ENCODE measurements at regions not wholly inside any gene's neighbourhood (a gene's known extent, or its start where the extent isn't known, plus 50 kb on each side); places are given as distances from the start of the nearest gene placed in this dataset.

DNA sequence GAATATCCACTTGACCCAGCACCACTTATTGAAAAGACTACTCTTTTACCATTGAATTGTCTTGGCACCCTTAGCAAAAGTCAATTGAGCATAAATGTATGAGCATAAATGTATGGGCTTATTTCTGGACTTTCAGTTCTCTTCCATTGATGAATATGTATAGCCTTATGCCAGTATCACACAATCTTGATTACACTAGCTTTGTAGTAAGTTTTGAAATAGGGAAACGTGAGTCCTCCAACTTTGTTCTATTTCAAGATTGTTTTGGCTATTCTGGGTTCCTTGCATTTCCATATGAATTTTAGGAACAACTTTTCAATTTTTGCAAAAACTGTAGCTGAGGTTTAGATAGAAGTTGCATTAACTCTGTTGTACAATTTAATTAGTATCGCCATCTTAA, 601.0 kb downstream of the TLE1 start:
- H3K9me3 ChIP-seq (replicated peaks; ENCODE audit: control insufficient read depth, low read depth, low read length): no peaks in the 10 kb centered on the region
- no peaks in the 10 kb centered on the region for H3K4me1 ChIP-seq (ENCODE audit: control insufficient read depth, insufficient read depth, low read length)
- no peaks in the 10 kb centered on the region for H3K27me3 ChIP-seq (ENCODE audit: control insufficient read depth, insufficient read depth, low read length)
- no peak for DNase-seq
- WGBS (ENCODE audit: insufficient coverage): no CpG with 5 or more reads among the region's 2 CpGs
- no peak overlapping the region for H3K4me3 ChIP-seq (ENCODE audit: low read length)
- H3K27ac ChIP-seq (ENCODE audit: low read length): no peak overlapping the region
- no peaks in the 10 kb centered on the region for H3K36me3 ChIP-seq (ENCODE audit: control insufficient read depth, insufficient read depth, low read length)

DNA sequence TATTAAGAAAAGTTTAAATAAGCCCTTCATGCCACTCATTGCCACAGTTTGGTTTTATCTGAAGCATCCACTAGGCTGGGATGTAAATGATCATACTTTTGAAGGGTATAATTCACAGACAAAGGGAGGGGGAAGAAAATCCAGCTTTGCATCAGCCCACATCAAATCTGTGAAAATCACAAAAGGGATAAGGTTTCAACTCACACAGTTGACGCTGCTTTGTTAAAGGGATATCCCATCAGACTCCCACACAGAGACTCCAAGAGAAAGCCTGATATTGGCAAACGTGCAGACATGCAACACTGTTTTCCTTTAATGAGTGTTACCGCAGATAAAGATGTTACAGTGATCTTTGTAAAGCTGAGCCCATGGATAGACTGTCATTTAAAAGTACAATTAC, 602.9 kb downstream of the TLE1 start:
- H3K4me1 ChIP-seq (ENCODE audit: control insufficient read depth, insufficient read depth, low read length): no peaks in the 10 kb centered on the region
- H3K36me3 ChIP-seq (ENCODE audit: control insufficient read depth, insufficient read depth, low read length): no peaks in the 10 kb centered on the region
- H3K27ac ChIP-seq (ENCODE audit: low read length): no peak overlapping the region
- DNase-seq: no peak
- H3K27me3 ChIP-seq (ENCODE audit: control insufficient read depth, insufficient read depth, low read length): no peaks in the 10 kb centered on the region
- H3K9me3 ChIP-seq (replicated peaks; ENCODE audit: control insufficient read depth, low read depth, low read length): no peaks in the 10 kb centered on the region
- no CpG with 5 or more reads among the region's 3 CpGs for WGBS (ENCODE audit: insufficient coverage)
- H3K4me3 ChIP-seq (ENCODE audit: low read length): no peak overlapping the region

DNA sequence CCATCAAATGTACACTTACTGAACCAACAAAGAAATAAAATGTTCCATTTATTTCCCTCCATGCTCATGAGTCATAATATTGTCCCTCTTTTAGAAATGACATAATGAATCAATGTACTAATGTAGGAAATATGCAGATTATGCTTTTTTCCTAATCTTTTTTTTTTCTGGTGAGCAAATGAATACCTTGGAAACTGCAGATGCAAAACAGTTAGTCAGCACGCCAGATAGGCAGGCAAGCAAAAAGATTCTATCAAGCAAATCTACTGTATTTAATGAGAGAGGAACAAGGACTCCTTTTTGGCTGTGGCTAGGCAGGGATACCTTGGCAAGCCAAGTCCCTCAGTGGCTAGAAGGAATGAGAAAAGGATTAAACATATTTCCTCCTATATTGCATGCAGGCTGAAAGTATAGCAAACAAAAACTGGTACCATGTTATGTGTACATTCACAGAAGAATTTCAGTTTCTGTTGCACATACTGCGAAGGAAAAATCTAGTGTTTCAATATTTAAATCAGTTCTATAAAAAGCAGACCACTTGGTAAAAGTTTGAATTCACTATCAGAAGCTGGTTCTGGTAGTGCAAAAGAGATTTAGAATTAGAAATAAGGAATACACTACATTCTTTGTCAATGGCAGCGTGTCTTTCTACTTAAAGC, 605.4 kb downstream of the TLE1 start:
- Histone ChIP-seq H3K9me3 (replicated peaks; ENCODE audit: control insufficient read depth, low read depth, low read length) (no peaks in the 10 kb centered on the region), H3K27me3 (ENCODE audit: control insufficient read depth, insufficient read depth, low read length) (no peaks in the 10 kb centered on the region), H3K27ac (ENCODE audit: low read length) (no peak overlapping the region), H3K4me3 (ENCODE audit: low read length) (no peak overlapping the region), H3K4me1 (ENCODE audit: control insufficient read depth, insufficient read depth, low read length) (no peaks in the 10 kb centered on the region), H3K36me3 (ENCODE audit: control insufficient read depth, insufficient read depth, low read length) (no peaks in the 10 kb centered on the region)
- DNase-seq: peak; percentile 44
- no CpG with 5 or more reads among the region's 3 CpGs for WGBS (ENCODE audit: insufficient coverage)

DNA sequence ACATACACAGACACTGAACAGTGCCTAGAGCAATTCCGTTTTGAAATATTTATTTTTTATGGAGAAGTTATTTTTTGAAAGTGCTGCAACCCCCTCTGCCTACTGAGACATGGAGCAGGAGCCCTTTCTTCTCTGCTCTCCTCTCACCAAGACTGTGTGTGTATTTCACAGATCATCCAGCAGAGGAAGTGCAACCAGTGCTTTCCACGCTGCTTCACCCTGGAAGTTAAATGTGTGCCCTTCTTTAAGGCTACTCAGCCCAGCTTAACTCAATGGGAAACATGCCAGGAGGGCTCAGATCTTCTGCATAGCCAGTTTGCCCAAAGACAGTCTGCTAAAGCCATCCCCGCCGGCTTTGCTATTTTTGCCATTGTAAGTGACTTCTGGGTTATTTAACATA, 606.3 kb downstream of the TLE1 start:
- no peaks in the 10 kb centered on the region for H3K27me3 ChIP-seq (ENCODE audit: control insufficient read depth, insufficient read depth, low read length)
- peak; percentile 44 for DNase-seq
- WGBS (ENCODE audit: insufficient coverage): 33% methylated on average over 1 of the region's 4 CpGs
- H3K27ac ChIP-seq (ENCODE audit: low read length): no peak overlapping the region
- no peaks in the 10 kb centered on the region for H3K4me1 ChIP-seq (ENCODE audit: control insufficient read depth, insufficient read depth, low read length)
- H3K4me3 ChIP-seq (ENCODE audit: low read length): no peak overlapping the region
- no peaks in the 10 kb centered on the region for H3K36me3 ChIP-seq (ENCODE audit: control insufficient read depth, insufficient read depth, low read length)
- H3K9me3 ChIP-seq (replicated peaks; ENCODE audit: control insufficient read depth, low read depth, low read length): no peaks in the 10 kb centered on the region

DNA sequence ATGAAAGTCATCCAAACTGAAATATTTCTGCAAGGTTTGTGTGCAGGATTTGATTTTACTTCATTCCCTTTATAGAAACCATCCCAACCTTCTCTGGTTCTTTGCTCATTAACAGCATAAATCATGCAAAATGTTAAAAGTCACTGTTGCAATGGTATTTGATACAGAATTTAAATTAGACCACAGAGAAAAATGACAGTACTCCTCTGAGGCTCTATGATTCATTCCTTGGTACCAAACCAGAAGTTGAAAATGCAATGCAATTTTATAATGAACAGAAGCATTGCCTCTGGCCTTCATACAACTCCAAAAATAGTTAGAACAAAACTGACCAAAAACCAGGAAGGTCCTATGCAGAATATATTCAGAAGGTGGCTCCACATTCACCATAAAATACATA, 607.1 kb downstream of the TLE1 start:
- DNase-seq: no peak
- H3K4me1 ChIP-seq (ENCODE audit: control insufficient read depth, insufficient read depth, low read length): no peaks in the 10 kb centered on the region
- H3K27me3 ChIP-seq (ENCODE audit: control insufficient read depth, insufficient read depth, low read length): no peaks in the 10 kb centered on the region
- H3K36me3 ChIP-seq (ENCODE audit: control insufficient read depth, insufficient read depth, low read length): no peaks in the 10 kb centered on the region
- H3K9me3 ChIP-seq (replicated peaks; ENCODE audit: control insufficient read depth, low read depth, low read length): no peaks in the 10 kb centered on the region
- H3K4me3 ChIP-seq (ENCODE audit: low read length): no peak overlapping the region
- no peak overlapping the region for H3K27ac ChIP-seq (ENCODE audit: low read length)

DNA sequence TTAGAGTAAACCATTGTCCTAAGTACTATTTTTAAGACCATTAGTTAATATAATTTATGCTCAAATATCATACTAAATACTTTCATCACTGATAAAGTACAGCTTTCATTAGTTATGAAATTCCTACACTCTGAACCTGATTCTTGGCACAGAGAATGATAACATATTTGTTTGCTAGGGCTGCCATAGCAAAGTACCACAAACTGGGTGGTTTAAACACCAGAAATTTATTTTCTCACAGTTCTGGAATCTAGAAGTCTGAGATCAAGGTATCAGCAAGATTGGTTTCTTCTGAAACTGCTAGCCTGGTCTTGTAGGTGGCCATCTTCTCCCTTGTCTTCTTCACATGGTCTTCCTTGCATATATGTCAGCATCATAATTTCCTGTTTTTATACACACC, 608.4 kb downstream of the TLE1 start:
- no peak overlapping the region for H3K4me3 ChIP-seq (ENCODE audit: low read length)
- no peak overlapping the region for H3K27ac ChIP-seq (ENCODE audit: low read length)
- no peaks in the 10 kb centered on the region for H3K9me3 ChIP-seq (replicated peaks; ENCODE audit: control insufficient read depth, low read depth, low read length)
- no peaks in the 10 kb centered on the region for H3K36me3 ChIP-seq (ENCODE audit: control insufficient read depth, insufficient read depth, low read length)
- no peak for DNase-seq
- no peaks in the 10 kb centered on the region for H3K27me3 ChIP-seq (ENCODE audit: control insufficient read depth, insufficient read depth, low read length)
- H3K4me1 ChIP-seq (ENCODE audit: control insufficient read depth, insufficient read depth, low read length): no peaks in the 10 kb centered on the region

DNA sequence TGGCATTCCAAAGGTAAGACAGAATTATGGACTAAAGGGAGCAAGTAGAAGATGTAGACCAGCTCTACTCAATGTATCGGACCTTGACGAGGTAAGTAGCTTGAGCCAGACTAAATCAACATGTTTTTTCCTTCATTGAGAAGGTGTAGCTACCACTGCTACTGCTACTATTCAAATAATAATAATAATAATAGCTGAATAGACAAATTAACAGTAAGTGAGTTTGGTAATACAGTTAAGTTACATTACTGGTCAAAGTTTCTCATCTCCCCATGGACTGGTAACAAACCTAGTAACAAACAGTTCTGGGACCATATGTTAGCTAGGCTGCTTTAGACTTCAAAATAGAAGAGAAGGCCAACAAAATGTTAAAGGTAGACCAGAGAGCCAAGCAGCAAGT, 609.2 kb downstream of the TLE1 start:
- no CpG with 5 or more reads among the region's 2 CpGs for WGBS (ENCODE audit: insufficient coverage)
- no peaks in the 10 kb centered on the region for H3K27me3 ChIP-seq (ENCODE audit: control insufficient read depth, insufficient read depth, low read length)
- no peaks in the 10 kb centered on the region for H3K36me3 ChIP-seq (ENCODE audit: control insufficient read depth, insufficient read depth, low read length)
- H3K27ac ChIP-seq (ENCODE audit: low read length): no peak overlapping the region
- H3K4me1 ChIP-seq (ENCODE audit: control insufficient read depth, insufficient read depth, low read length): no peaks in the 10 kb centered on the region
- no peak for DNase-seq
- H3K4me3 ChIP-seq (ENCODE audit: low read length): no peak overlapping the region
- H3K9me3 ChIP-seq (replicated peaks; ENCODE audit: control insufficient read depth, low read depth, low read length): no peaks in the 10 kb centered on the region

DNA sequence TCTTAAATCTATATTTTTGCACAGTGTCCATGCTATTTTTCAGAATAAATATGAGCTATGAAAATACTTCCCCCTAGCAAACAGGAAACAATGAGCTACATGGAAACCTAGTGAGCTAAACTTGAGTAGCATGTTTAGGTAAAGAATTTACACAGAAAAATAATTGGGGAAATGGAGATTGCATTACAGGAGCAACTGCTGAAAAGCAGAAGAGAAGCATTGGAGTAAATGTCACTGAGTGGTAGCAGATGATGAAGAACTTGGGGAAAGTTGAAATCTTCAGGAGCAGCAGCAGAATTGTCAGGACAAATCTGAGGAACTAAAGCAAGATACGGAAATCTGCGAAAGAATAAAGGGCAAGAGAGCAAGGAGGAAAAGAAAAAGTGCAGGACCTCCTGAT, 610.3 kb downstream of the TLE1 start:
- no peaks in the 10 kb centered on the region for H3K9me3 ChIP-seq (replicated peaks; ENCODE audit: control insufficient read depth, low read depth, low read length)
- no peaks in the 10 kb centered on the region for H3K4me1 ChIP-seq (ENCODE audit: control insufficient read depth, insufficient read depth, low read length)
- H3K4me3 ChIP-seq (ENCODE audit: low read length): no peak overlapping the region
- no peak overlapping the region for H3K27ac ChIP-seq (ENCODE audit: low read length)
- no peaks in the 10 kb centered on the region for H3K27me3 ChIP-seq (ENCODE audit: control insufficient read depth, insufficient read depth, low read length)
- WGBS (ENCODE audit: insufficient coverage): 100% methylated on average over 2 of the region's 2 CpGs
- H3K36me3 ChIP-seq (ENCODE audit: control insufficient read depth, insufficient read depth, low read length): no peaks in the 10 kb centered on the region
- DNase-seq: no peak

DNA sequence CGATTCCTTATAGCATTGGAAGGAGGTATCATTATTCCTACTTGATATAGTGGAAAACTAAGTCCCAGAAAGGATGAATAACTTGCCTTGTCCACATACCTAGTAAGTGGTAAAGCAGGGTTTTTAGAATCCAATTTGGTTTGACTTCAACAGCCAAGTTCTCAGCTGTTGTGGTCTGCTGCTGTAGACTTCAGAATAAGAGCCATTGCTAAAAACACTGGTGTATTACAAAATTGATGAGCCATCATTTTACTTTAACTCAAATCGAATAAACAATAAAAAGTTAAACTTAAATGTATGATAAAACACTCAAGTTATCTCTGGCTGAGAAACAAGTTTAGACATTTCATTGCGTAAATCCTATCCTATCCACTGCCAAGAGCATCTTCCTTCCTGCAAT, 610.8 kb downstream of the TLE1 start:
- no peaks in the 10 kb centered on the region for H3K9me3 ChIP-seq (replicated peaks; ENCODE audit: control insufficient read depth, low read depth, low read length)
- no peaks in the 10 kb centered on the region for H3K4me1 ChIP-seq (ENCODE audit: control insufficient read depth, insufficient read depth, low read length)
- DNase-seq: no peak
- no peaks in the 10 kb centered on the region for H3K36me3 ChIP-seq (ENCODE audit: control insufficient read depth, insufficient read depth, low read length)
- WGBS (ENCODE audit: insufficient coverage): 100% methylated on average over 1 of the region's 3 CpGs
- no peaks in the 10 kb centered on the region for H3K27me3 ChIP-seq (ENCODE audit: control insufficient read depth, insufficient read depth, low read length)
- no peak overlapping the region for H3K27ac ChIP-seq (ENCODE audit: low read length)
- H3K4me3 ChIP-seq (ENCODE audit: low read length): no peak overlapping the region

DNA sequence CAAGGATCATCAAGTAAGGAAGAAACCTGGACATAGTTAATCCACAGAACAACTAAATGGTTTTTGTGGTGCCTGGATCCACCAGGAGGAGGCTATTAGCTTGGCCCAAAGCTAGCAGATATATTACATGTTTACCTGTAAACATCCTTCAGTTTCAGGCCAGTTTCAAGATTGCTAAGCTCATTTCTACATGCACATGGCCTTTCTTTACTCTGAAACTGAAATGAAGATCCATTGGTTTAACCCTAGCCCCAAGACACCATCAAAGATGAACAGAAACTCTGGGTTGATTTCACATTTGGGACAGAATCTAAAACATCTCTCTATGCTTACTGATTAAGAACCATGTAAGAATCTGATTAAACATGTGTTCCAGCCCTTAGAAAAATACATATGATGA, 611.8 kb downstream of the TLE1 start:
- Histone ChIP-seq H3K4me1 (ENCODE audit: control insufficient read depth, insufficient read depth, low read length) (no peaks in the 10 kb centered on the region), H3K27me3 (ENCODE audit: control insufficient read depth, insufficient read depth, low read length) (no peaks in the 10 kb centered on the region), H3K36me3 (ENCODE audit: control insufficient read depth, insufficient read depth, low read length) (no peaks in the 10 kb centered on the region), H3K4me3 (ENCODE audit: low read length) (no peak overlapping the region), H3K27ac (ENCODE audit: low read length) (no peak overlapping the region), H3K9me3 (replicated peaks; ENCODE audit: control insufficient read depth, low read depth, low read length) (no peaks in the 10 kb centered on the region)
- DNase-seq: no peak

DNA sequence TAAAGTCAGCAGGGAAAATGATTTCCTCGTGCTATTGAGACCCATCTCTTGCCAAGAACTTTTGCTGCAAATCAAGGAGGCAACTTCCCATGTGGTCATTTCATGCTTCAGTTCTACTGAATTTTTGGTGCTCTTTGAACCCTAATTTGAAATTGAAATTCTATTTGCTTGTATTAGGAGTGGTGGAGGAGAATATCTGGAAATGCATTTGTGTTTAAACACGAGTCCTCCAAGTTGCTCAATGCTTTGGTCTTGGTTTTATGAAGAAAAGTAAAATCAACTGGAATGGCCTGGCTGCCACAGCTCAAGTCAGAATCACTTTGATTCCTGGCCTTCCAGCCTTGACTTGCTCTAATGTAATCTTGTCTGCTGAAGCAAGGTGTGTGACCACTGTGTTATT, 613.2 kb downstream of the TLE1 start:
- no peaks in the 10 kb centered on the region for H3K27me3 ChIP-seq (ENCODE audit: control insufficient read depth, insufficient read depth, low read length)
- no peaks in the 10 kb centered on the region for H3K36me3 ChIP-seq (ENCODE audit: control insufficient read depth, insufficient read depth, low read length)
- 56% methylated on average over 2 of the region's 2 CpGs for whole genome bisulfite sequencing (ENCODE audit: insufficient coverage)
- H3K27ac ChIP-seq (ENCODE audit: low read length): no peak overlapping the region
- H3K4me1 ChIP-seq (ENCODE audit: control insufficient read depth, insufficient read depth, low read length): no peaks in the 10 kb centered on the region
- no peaks in the 10 kb centered on the region for H3K9me3 ChIP-seq (replicated peaks; ENCODE audit: control insufficient read depth, low read depth, low read length)
- DNase-seq: no peak
- H3K4me3 ChIP-seq (ENCODE audit: low read length): no peak overlapping the region
